GM20431 (cell line): ENCODE measurements at regions not wholly inside any gene's neighbourhood (a gene's known extent, or its start where the extent isn't known, plus 50 kb on each side); places are given as distances from the start of the nearest gene placed in this dataset.

Experiments used
- in situ Hi-C: fragments of 300-500 bp; cut with MseI, MboI; formaldehyde crosslinking; loops from one replicate; pipeline ENCODE4 v1.15.0; 2020; ENCODE audit warnings: low sequenced_read_pairs; ENCODE audit not compliant: unreplicated experiment

GRCh38 chr16:54540525-54541180, 254.1 kb upstream of the IRX3 start:
- in situ Hi-C loops: no loop called here

GRCh38 chr16:54538276-54538675, 251.7 kb upstream of the IRX3 start:
- in situ Hi-C loops: no loop called here

GRCh38 chr16:54533856-54534490, 247.4 kb upstream of the IRX3 start:
- in situ Hi-C loops: no loop called here

- in situ Hi-C loops: no loop called here
Observed at GRCh38 chr16:54526916-54527315, 240.3 kb upstream of the IRX3 start.

- in situ Hi-C loops: no loop called here
Observed at GRCh38 chr16:54526087-54526486, 239.5 kb upstream of the IRX3 start.

- in situ Hi-C loops: no loop called here
Observed at GRCh38 chr16:54525104-54525503, 238.5 kb upstream of the IRX3 start.

GRCh38 chr16:54522584-54522983, 236.0 kb upstream of the IRX3 start:
- in situ Hi-C loops: no loop called here

GRCh38 chr16:54521327-54521726, 234.7 kb upstream of the IRX3 start:
- in situ Hi-C loops: no loop called here

- in situ Hi-C loops: no loop called here
Observed at GRCh38 chr16:54519161-54519695, 232.6 kb upstream of the IRX3 start.

GRCh38 chr16:54517181-54517580, 230.6 kb upstream of the IRX3 start:
- in situ Hi-C loops: no loop called here

- in situ Hi-C loops: no loop called here
Observed at GRCh38 chr16:54512467-54512995, 225.9 kb upstream of the IRX3 start.

GRCh38 chr16:54511222-54511731, 224.7 kb upstream of the IRX3 start:
- in situ Hi-C loops: no loop called here

- in situ Hi-C loops: no loop called here
Observed at GRCh38 chr16:54510685-54511221, 224.2 kb upstream of the IRX3 start.

- in situ Hi-C loops: no loop called here
Observed at GRCh38 chr16:54509456-54509855, 222.9 kb upstream of the IRX3 start.

- in situ Hi-C loops: no loop called here
Observed at GRCh38 chr16:54508351-54508750, 221.8 kb upstream of the IRX3 start.

- in situ Hi-C loops: no loop called here
Observed at GRCh38 chr16:54506741-54507500, 220.3 kb upstream of the IRX3 start.

GRCh38 chr16:54506214-54506580, 219.6 kb upstream of the IRX3 start:
- in situ Hi-C loops: no loop called here

- in situ Hi-C loops: no loop called here
Observed at GRCh38 chr16:54505549-54506213, 219.1 kb upstream of the IRX3 start.

GRCh38 chr16:54504372-54504771, 217.8 kb upstream of the IRX3 start:
- in situ Hi-C loops: no loop called here

- in situ Hi-C loops: no loop called here
Observed at GRCh38 chr16:54503856-54504219, 217.3 kb upstream of the IRX3 start.
